Mesenchymal stem cell (in vitro differentiated cells and primary cell): ENCODE measurements at regions not wholly inside any gene's neighbourhood (a gene's known extent, or its start where the extent isn't known, plus 50 kb on each side); places are given as distances from the start of the nearest gene placed in this dataset.

Source experiments
- DNase-seq: peaks from one replicate; pipeline ENCODE4 v3.0.0-alpha.2; 2013
- H2AFZ ChIP-seq: one replicate; pipeline ENCODE4 v1.6.1; 2013; ENCODE audit warnings: low read depth, mild to moderate bottlenecking, control low read depth, inconsistent platforms, low read length, moderate library complexity
- H2AK5ac ChIP-seq: 2 replicates; pipeline ENCODE4 v1.6.1; 2013; ENCODE audit warnings: low read length, moderate library complexity, mild to moderate bottlenecking, inconsistent platforms; ENCODE audit not compliant: severe bottlenecking
- H2BK120ac ChIP-seq: one replicate; pipeline ENCODE4 v1.6.1; 2013; ENCODE audit warnings: low read depth, mild to moderate bottlenecking, inconsistent platforms, low read length, moderate library complexity
- H2BK12ac ChIP-seq, 2 experiments: one replicate each; pipeline ENCODE4 v1.6.1; 2013; ENCODE audit warnings: inconsistent platforms in 2 of 2, low read length in 2 of 2, mild to moderate bottlenecking in 2 of 2, moderate library complexity in 2 of 2, control low read depth in 1 of 2
- H2BK15ac ChIP-seq: one replicate; pipeline ENCODE4 v1.6.1; 2013; ENCODE audit warnings: mild to moderate bottlenecking, low read depth, inconsistent platforms; ENCODE audit not compliant: poor library complexity, severe bottlenecking
- H2BK5ac ChIP-seq: 2 replicates; pipeline ENCODE4 v1.6.1; 2013; ENCODE audit warnings: low read depth, mild to moderate bottlenecking, low read length, control low read depth, inconsistent platforms; ENCODE audit not compliant: poor library complexity, severe bottlenecking
- H3K14ac ChIP-seq, 2 experiments: one replicate each; pipeline ENCODE4 v1.6.1; 2013; ENCODE audit warnings: inconsistent platforms in 2 of 2, low read length in 2 of 2, control low read depth in 1 of 2, mild to moderate bottlenecking in 1 of 2, moderate library complexity in 1 of 2
- H3K18ac ChIP-seq, 2 experiments: one replicate each; pipeline ENCODE4 v1.6.1; 2013; ENCODE audit warnings: inconsistent platforms in 2 of 2, low read length in 2 of 2, control low read depth in 1 of 2, low read depth in 1 of 2, mild to moderate bottlenecking in 1 of 2
- H3K23ac ChIP-seq, 2 experiments: one replicate each; pipeline ENCODE4 v1.6.1; 2013; ENCODE audit warnings: inconsistent platforms in 2 of 2, low read length in 2 of 2, mild to moderate bottlenecking in 2 of 2, moderate library complexity in 2 of 2, control low read depth in 1 of 2
- H3K27ac ChIP-seq: 2 replicates; pipeline ENCODE4 v1.5.1; 2013; ENCODE audit warnings: mild to moderate bottlenecking, moderate library complexity, low read length, control low read depth, inconsistent platforms; ENCODE audit not compliant: poor library complexity, severe bottlenecking
- H3K27me3 ChIP-seq, 2 experiments: 2 replicates each; pipeline versions ENCODE4 v1.6.1 to v1.7.0; 2013; ENCODE audit warnings: low read length in 2 of 2, mild to moderate bottlenecking in 2 of 2, moderate library complexity in 2 of 2, control low read depth in 1 of 2, inconsistent platforms in 1 of 2; ENCODE audit not compliant: control insufficient read depth in 1 of 2, insufficient read depth in 1 of 2
- H3K36me3 ChIP-seq, 2 experiments: 2 replicates each; pipeline versions ENCODE4 v1.6.1 to v1.7.0; 2013; ENCODE audit warnings: low read length in 2 of 2, control low read depth in 1 of 2, inconsistent platforms in 1 of 2, low read depth in 1 of 2, mild to moderate bottlenecking in 1 of 2; ENCODE audit not compliant: insufficient read depth in 2 of 2, control insufficient read depth in 1 of 2
- H3K4ac ChIP-seq, 2 experiments: one replicate each; pipeline ENCODE4 v1.6.1; 2013; ENCODE audit warnings: inconsistent platforms in 2 of 2, low read length in 2 of 2, mild to moderate bottlenecking in 2 of 2, moderate library complexity in 2 of 2, control low read depth in 1 of 2, low read depth in 1 of 2
- H3K4me1 ChIP-seq: 2 replicates; pipeline ENCODE4 v1.6.1; 2013; ENCODE audit warnings: low read depth, low read length, control low read depth; ENCODE audit not compliant: control insufficient read depth, insufficient read depth
- H3K4me2 ChIP-seq: 2 replicates; pipeline ENCODE4 v1.6.1; 2013; ENCODE audit warnings: low read length, mild to moderate bottlenecking, inconsistent platforms; ENCODE audit not compliant: poor library complexity, severe bottlenecking
- H3K4me3 ChIP-seq, 2 experiments: 2 replicates each; pipeline versions ENCODE4 v1.5.1 to v1.7.0; 2013; ENCODE audit warnings: low read length in 2 of 2, mild to moderate bottlenecking in 2 of 2, control low read depth in 1 of 2, low read depth in 1 of 2; ENCODE audit not compliant: insufficient read depth in 1 of 2
- H3K79me1 ChIP-seq: replicated peaks from 2 replicates; pipeline ENCODE4 v1.6.1; 2013; ENCODE audit warnings: mild to moderate bottlenecking, control low read depth, low read length, inconsistent platforms; ENCODE audit not compliant: poor library complexity, severe bottlenecking
- H3K9ac ChIP-seq: 2 replicates; pipeline ENCODE4 v1.7.0; 2013; ENCODE audit warnings: mild to moderate bottlenecking, low read length, moderate library complexity
- H3K9me3 ChIP-seq: 2 replicates; pipeline ENCODE4 v1.7.0; 2013; ENCODE audit warnings: mild to moderate bottlenecking, low read length; ENCODE audit not compliant: control insufficient read depth
- H4K8ac ChIP-seq: one replicate; pipeline ENCODE4 v1.6.1; 2013; ENCODE audit warnings: inconsistent platforms, mild to moderate bottlenecking, low read length, moderate library complexity
- H4K91ac ChIP-seq: one replicate; pipeline ENCODE4 v1.6.1; 2013; ENCODE audit warnings: mild to moderate bottlenecking, low read length, inconsistent platforms
- WGBS: methylation state at CpG from one replicate; pipeline ENCODE4 v1.1.7; 2013; ENCODE audit warnings: mixed read lengths; 5-methylcytosine and 5-hydroxymethylcytosine counted together

DNA sequence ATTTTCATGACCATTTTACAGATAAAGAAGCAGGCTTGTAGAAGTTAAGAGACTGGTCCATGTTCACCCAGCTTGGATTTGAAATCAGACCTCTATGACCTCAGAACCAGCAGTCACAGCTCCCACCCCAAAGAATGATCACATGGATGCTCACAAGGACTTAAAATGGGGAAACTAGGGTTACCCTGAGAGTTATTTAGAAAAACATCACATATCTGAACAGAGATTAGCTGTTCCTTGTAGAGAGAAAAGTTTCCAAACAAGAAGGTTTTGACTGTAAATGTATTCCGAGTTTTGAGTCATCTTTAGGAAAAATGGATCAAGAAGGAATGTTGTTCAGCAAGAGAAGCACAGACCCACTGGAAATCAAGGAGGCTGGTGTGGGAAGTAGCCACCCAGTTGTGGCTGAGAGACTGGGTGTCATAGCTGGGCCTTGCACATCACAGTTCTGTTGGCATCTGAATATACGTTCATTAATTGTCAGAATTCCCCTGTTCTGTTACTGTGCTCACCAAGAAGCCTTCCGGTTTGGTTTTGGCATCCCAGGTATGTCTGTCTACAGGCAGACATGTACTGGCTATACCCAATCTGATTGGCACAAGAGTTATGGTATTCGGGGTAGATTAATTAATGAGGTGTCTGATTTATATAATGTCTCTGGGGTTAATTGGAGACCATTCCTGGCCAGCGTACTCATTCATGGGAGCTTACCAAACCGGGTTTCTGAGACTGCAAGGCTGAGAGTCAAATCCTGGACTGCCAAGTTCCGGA, 371.8 kb upstream of the SLC14A2 start:
- H4K91ac ChIP-seq = no peak overlapping the region

GRCh38 chr18:45245091-45245511, 370.2 kb upstream of the SLC14A2 start:
- no peak overlapping the region for H3K14ac ChIP-seq
- no peaks in the 10 kb centered on the region for H3K36me3 ChIP-seq
- H3K18ac ChIP-seq = no peak overlapping the region
- DNase-seq = no peak
- H4K91ac ChIP-seq = no peak overlapping the region
- no peak overlapping the region for H2AFZ ChIP-seq
- no peak overlapping the region for H3K23ac ChIP-seq
- no peak overlapping the region for H3K27ac ChIP-seq
- H3K9me3 ChIP-seq = no peaks in the 10 kb centered on the region
- no peaks in the 10 kb centered on the region for H3K27me3 ChIP-seq
- 100% methylated on average over 1 of the region's 1 CpG for WGBS
- H3K4me1 ChIP-seq = no peaks in the 10 kb centered on the region
- no peak overlapping the region for H3K9ac ChIP-seq
- H2BK12ac ChIP-seq = no peak overlapping the region
- H2BK15ac ChIP-seq = no peak overlapping the region
- H2BK5ac ChIP-seq = no peak overlapping the region
- H3K4me3 ChIP-seq = no peak overlapping the region
- no peak overlapping the region for H2AK5ac ChIP-seq
- no peak overlapping the region for H3K4ac ChIP-seq
- no peak overlapping the region for H2BK120ac ChIP-seq
- no peaks in the 10 kb centered on the region for H3K79me1 ChIP-seq
- H3K4me2 ChIP-seq = no peak overlapping the region
- no peak overlapping the region for H4K8ac ChIP-seq

More for the DNA sequence above, 371.8 kb upstream of the SLC14A2 start:
- no peak overlapping the region for H4K8ac ChIP-seq
- H3K27ac ChIP-seq = no peak overlapping the region
- H3K18ac ChIP-seq = no peak overlapping the region
- H2BK12ac ChIP-seq = peak overlapping the region in 1 of 2 experiments; percentile 86
- H3K4me3 ChIP-seq = no peak overlapping the region
- no peaks in the 10 kb centered on the region for H3K9me3 ChIP-seq
- H2AFZ ChIP-seq = no peak overlapping the region
- no peak overlapping the region for H3K23ac ChIP-seq
- no peaks in the 10 kb centered on the region for H3K4me1 ChIP-seq
- no peak overlapping the region for H2AK5ac ChIP-seq
- no peak overlapping the region for H2BK5ac ChIP-seq
- no peaks in the 10 kb centered on the region for H3K36me3 ChIP-seq
- H3K79me1 ChIP-seq = no peaks in the 10 kb centered on the region
- no peak overlapping the region for H3K9ac ChIP-seq
- 93% methylated on average over 7 of the region's 7 CpGs for WGBS
- H2BK15ac ChIP-seq = no peak overlapping the region
- H3K4ac ChIP-seq = no peak overlapping the region
- DNase-seq = no peak
- H3K27me3 ChIP-seq = no peaks in the 10 kb centered on the region
- H3K4me2 ChIP-seq = no peak overlapping the region
- no peak overlapping the region for H2BK120ac ChIP-seq
- no peak overlapping the region for H3K14ac ChIP-seq

DNA sequence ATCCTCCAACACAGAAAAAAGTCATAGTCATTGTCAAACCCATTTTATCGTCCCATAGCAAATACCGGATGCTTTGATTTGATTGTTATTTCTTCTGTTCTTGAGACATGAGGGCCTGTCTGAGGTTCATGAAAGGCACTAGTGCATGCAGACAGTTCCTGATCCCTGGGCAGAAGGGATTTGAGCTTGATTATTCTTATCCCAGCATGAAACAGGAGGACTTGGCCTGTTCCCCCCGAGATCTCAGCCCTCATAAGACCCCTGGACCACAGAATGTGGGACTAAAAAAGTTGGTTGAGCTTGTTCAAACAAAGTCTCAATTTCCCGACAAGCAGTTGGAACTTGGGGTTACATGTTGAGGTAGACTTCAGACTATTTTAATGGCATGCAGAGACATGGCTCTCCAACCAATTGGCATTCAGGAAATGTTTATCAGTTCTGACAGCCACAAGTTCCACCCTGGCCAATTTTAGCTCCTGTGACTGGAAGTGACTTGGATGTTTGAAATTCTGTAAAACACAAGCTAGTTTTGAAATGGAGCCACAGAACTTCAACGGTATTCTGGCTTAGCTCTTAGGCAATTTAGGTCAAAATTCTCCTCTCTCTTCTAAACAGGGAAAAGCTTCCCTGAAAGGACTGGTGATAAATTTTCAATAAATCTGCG, 366.9 kb upstream of the SLC14A2 start:
- peak; percentile 86 for DNase-seq
- Histone ChIP-seq H2AFZ (no peak overlapping the region), H2BK120ac (peak overlapping the region; percentile 69), H3K4me3 (no peak overlapping the region), H3K9me3 (no peaks in the 10 kb centered on the region), H3K18ac (peak overlapping the region; percentile 61 to 85), H3K14ac (no peak overlapping the region), H4K91ac (peak overlapping the region; percentile 28), H3K36me3 (no peaks in the 10 kb centered on the region), H3K79me1 (no peaks in the 10 kb centered on the region), H2BK15ac (no peak overlapping the region), H3K4me1 (no peaks in the 10 kb centered on the region), H3K27me3 (no peaks in the 10 kb centered on the region), H3K4ac (peak overlapping the region; percentile 45 to 54), H2BK12ac (peak overlapping the region; percentile 95 to 100), H3K4me2 (no peak overlapping the region), H3K23ac (no peak overlapping the region), H3K27ac (no peak overlapping the region), H2BK5ac (no peak overlapping the region), H4K8ac (peak overlapping the region; percentile 81), H2AK5ac (no peak overlapping the region), H3K9ac (peak overlapping the region; percentile 57)
- 78% methylated on average over 4 of the region's 6 CpGs for WGBS

DNA sequence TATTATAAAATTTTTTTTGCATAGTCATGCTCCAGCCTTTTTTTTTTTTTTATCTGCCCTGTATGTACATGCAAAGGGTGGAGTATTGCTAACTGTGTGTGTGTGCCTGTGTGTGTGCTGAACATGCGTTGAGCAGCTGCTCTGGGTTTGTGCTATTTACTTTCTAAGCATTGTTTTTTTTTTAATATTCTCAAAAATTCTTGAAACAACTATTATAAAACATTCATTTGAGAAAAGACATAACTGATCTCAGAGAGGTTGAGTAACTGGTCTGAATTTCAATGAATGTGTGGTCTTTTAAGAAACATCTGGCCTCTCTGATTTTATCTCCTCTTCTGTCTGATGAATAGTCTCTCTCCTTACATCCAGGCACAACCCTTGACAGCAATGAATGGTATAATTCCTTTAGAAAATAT, 366.0 kb upstream of the SLC14A2 start:
- no peak overlapping the region for H3K4ac ChIP-seq
- no peak overlapping the region for H4K91ac ChIP-seq
- H3K27me3 ChIP-seq = no peaks in the 10 kb centered on the region
- no peaks in the 10 kb centered on the region for H3K36me3 ChIP-seq
- H3K4me2 ChIP-seq = no peak overlapping the region
- no peaks in the 10 kb centered on the region for H3K4me1 ChIP-seq
- no peak overlapping the region for H3K14ac ChIP-seq
- peak overlapping the region; percentile 57 for H3K9ac ChIP-seq
- WGBS = no CpG with 5 or more reads among the region's 1 CpG
- no peaks in the 10 kb centered on the region for H3K9me3 ChIP-seq
- H3K23ac ChIP-seq = no peak overlapping the region
- H3K27ac ChIP-seq = no peak overlapping the region
- H2AFZ ChIP-seq = no peak overlapping the region
- peak overlapping the region; percentile 25 to 52 for H3K18ac ChIP-seq
- no peaks in the 10 kb centered on the region for H3K79me1 ChIP-seq
- H3K4me3 ChIP-seq = no peak overlapping the region
- no peak overlapping the region for H2BK15ac ChIP-seq
- peak overlapping the region; percentile 71 for H2BK120ac ChIP-seq
- no peak overlapping the region for H4K8ac ChIP-seq
- peak; percentile 47 for DNase-seq
- peak overlapping the region; percentile 14 to 86 for H2BK12ac ChIP-seq
- H2AK5ac ChIP-seq = no peak overlapping the region
- H2BK5ac ChIP-seq = no peak overlapping the region
